ENCODE measurements at regions not wholly inside any gene's neighbourhood (a gene's known extent, or its start where the extent isn't known, plus 50 kb on each side); places are given as distances from the start of the nearest gene placed in this dataset.
A peak's percentile ranks its signal among the peaks of the same experiment; 100 is the strongest.

DNA sequence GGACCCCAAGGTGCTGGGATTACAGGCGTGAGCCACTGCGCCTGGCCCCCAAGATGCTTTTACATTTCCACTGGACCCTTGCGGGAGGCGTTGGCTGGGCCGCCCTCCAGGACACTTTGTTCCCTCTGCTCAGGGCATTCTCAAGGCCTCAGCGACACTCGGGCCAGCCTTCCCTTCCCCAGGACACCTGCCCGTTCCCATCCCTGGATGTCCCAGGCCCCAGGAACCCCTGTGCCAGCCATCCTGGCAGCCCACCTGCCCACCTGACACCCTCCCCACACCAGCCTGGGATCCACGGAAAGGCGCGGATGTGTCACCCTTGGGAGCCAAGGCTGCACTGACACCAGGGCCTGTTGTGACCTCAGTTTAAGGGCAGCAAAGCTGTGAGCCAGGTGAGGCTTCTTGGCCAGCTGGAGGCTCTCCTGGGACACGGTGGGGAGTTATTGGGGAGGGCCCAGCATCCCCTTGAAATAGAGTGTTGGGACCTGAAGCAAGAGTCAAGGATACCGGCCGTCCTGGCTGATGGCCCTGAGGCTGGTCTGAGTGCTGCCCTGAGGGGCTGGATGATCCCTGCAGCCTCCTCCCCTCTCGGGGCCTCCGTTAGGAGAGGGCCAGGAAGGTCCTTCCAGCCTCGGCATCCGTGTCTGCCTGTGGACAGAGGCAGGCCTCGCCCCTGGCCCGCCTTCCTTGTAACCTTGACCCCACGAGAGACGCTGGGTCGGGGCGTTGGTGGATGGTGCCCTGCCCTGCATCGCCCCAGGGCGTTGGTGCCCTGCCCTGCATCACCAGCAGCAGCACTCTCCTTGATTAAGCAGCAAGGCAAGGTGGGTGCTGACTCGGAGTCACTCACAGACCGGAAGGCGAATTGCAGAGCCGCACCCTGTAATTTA lies 84.2 kb upstream of the BHLHE23 start:
- DNase-seq, result peak in 1 of 2 donors; percentile 3
- WGBS, 2 donors, result 80 to 81% methylated on average over 30 of the region's 30 CpGs

DNA sequence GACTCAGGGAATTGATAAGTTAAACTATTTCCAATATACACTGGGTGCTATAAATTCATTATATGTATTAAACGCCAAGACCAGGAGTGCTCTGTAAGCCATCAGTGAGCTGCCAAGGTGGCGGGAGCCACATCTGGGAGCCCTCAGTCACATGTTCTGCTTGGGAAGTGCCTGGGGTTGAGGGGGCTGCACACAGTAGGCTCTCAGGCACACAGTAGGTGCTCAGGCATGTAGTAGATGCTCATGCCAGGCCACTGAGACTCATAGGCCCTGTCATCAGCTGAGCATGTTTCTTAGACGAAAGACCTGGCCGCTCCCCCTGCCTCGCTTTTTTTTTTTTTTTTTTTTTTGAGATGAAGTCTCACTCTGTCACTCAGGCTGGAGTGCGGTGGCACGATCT lies 83.3 kb upstream of the BHLHE23 start:
- ATAC-seq (no peak), DNase-seq (no peak)
- no peaks in the 10 kb centered on the region for H3K4me1 ChIP-seq
- 67 to 78% methylated on average over 5 to 7 of the region's 7 CpGs for WGBS, 2 donors
- no peaks in the 10 kb centered on the region for H3K9me3 ChIP-seq
- H3K27ac ChIP-seq, result no peak overlapping the region
- no peak overlapping the region for H3K4me3 ChIP-seq
- peaks cover 0 to 77% (median 61%) of the 10 kb centered on the region in 7 donors for H3K27me3 ChIP-seq
- TF ChIP-seq, protein P1, sequence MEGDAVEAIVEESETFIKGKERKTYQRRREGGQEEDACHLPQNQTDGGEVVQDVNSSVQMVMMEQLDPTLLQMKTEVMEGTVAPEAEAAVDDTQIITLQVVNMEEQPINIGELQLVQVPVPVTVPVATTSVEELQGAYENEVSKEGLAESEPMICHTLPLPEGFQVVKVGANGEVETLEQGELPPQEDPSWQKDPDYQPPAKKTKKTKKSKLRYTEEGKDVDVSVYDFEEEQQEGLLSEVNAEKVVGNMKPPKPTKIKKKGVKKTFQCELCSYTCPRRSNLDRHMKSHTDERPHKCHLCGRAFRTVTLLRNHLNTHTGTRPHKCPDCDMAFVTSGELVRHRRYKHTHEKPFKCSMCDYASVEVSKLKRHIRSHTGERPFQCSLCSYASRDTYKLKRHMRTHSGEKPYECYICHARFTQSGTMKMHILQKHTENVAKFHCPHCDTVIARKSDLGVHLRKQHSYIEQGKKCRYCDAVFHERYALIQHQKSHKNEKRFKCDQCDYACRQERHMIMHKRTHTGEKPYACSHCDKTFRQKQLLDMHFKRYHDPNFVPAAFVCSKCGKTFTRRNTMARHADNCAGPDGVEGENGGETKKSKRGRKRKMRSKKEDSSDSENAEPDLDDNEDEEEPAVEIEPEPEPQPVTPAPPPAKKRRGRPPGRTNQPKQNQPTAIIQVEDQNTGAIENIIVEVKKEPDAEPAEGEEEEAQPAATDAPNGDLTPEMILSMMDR (IDR thresholded peaks at IDR 0.05), result no peak
- no peaks in the 10 kb centered on the region for H3K36me3 ChIP-seq
- intact Hi-C loops (cut with DNase I), result no loop called here

More for the DNA sequence above, 84.2 kb upstream of the BHLHE23 start:
- ATAC-seq, result no peak
- no peak overlapping the region for H3K4me3 ChIP-seq
- TF ChIP-seq, protein P1 (IDR thresholded peaks at IDR 0.05), result no peak
- no peaks in the 10 kb centered on the region for H3K9me3 ChIP-seq
- no peaks in the 10 kb centered on the region for H3K36me3 ChIP-seq
- intact Hi-C loops (cut with DNase I), result no loop called here
- peaks cover 0 to 80% (median 65%) of the 10 kb centered on the region in 7 donors for H3K27me3 ChIP-seq
- no peak overlapping the region for H3K27ac ChIP-seq
- no peaks in the 10 kb centered on the region for H3K4me1 ChIP-seq

DNA sequence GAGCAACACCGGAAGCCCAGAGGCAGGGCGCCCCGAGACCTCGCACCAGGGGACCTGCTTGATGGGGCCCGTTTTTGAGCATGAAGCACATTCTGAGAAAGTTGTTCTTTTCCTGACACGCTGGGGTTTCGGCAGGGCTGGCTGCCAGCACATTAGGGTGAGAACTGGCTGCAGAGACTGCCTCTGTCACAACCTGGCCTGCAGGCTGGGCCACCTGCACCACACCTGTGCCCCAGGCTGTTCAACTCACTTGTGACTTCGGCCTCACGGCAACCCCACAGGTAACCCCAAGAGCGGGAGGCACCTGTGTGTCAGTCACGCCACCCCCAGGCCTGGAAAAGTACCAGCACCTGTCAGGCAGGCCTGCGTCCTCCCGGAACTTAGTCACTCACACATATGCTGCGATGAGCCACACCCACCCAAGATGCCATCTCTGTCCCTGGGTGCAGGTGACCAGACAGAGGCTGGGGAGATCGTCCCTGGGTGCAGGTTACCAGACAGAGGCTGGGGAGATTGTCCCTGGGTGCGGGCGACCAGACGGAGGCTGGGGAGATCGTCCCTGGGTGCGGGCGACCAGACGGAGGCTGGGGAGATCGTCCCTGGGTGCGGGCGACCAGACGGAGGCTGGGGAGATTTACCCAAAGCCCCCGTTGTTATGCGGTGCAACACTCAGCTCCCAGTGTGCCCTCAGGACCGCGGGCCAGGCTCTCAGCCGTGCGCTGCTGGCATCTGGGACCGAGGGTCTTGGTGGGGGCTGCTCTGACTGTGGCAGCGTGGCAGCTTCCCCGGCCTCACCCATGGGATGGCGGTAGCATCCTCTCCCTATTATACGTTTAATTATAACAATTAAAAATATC lies 82.5 kb upstream of the BHLHE23 start:
- H3K36me3 ChIP-seq, result no peaks in the 10 kb centered on the region
- no peaks in the 10 kb centered on the region for H3K9me3 ChIP-seq
- 81 to 85% methylated on average over 37 of the region's 37 CpGs for WGBS, 2 donors
- no peaks in the 10 kb centered on the region for H3K4me1 ChIP-seq
- H3K4me3 ChIP-seq, result no peak overlapping the region
- ATAC-seq (no peak), DNase-seq (peak in 1 of 2 donors; percentile 3)
- intact Hi-C loops (cut with DNase I), result no loop called here
- peaks cover 0 to 77% (median 57%) of the 10 kb centered on the region in 7 donors for H3K27me3 ChIP-seq
- TF ChIP-seq, protein P1 (IDR thresholded peaks at IDR 0.05), result no peak
- no peak overlapping the region for H3K27ac ChIP-seq

DNA sequence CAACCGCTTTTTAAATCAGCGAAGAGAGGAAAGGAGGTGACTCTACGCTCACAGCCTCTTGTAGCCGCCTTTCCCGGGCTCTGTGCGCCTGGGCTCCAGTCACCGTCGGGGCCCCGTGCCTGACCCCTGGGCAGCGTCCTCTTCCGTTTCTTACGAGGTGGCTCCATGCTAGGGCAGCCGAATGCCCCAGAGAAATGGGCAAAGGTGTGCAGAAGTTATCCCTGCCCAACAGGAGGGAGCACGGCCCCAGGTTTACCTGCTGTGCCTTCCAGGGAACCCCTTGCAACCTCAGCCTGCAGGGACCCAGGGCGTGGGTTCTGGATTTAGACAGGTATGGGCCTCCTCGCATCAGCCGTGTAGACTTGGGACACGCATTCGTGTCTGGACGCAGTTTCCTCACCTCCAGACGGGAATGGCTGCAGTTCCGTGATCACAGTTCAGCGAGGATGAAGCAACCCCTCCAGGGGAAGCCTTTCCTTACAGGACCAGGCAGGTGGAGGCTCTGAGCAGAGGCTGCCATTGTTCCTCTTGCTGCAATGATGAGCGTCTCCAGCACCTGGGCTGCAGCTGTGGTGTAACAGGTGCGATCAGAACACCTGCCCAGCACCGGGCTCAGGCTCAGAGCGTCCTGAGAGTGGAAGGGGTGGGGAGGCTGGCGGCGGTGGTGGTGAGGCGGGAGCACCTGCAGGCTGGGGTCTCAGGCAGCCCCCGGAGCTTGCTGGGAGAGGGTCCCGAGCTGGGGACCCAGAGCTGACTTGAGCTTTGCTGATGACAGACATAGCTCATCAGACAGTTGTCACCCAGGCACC lies 81.3 kb upstream of the BHLHE23 start:
- ATAC-seq, result no peak
- H3K9me3 ChIP-seq, result no peaks in the 10 kb centered on the region
- TF ChIP-seq, protein P1 (IDR thresholded peaks at IDR 0.05), result no peak
- H3K27ac ChIP-seq, result no peak overlapping the region
- H3K4me3 ChIP-seq, result no peak overlapping the region
- WGBS, 2 donors, result 82 to 83% methylated on average over 32 of the region's 32 CpGs
- H3K4me1 ChIP-seq, result no peaks in the 10 kb centered on the region
- intact Hi-C loops (cut with DNase I), result no loop called here
- H3K36me3 ChIP-seq, result no peaks in the 10 kb centered on the region
- DNase-seq, result peak in 1 of 2 donors; percentile 6
- H3K27me3 ChIP-seq, result peaks cover 0 to 85% (median 62%) of the 10 kb centered on the region in 7 donors

Measured in heart right ventricle (tissue), 16 donors.